LNCAP (cell line): ENCODE measurements at regions not wholly inside any gene's neighbourhood (a gene's known extent, or its start where the extent isn't known, plus 50 kb on each side); places are given as distances from the start of the nearest gene placed in this dataset.

Experiments
- TF ChIP-seq, protein P1 (sequence below): fragments of 450-650 bp; IDR thresholded peaks from 2 replicates; pipeline ENCODE4 v1.5.1; 2017; ENCODE audit warnings: mild to moderate bottlenecking

DNA sequence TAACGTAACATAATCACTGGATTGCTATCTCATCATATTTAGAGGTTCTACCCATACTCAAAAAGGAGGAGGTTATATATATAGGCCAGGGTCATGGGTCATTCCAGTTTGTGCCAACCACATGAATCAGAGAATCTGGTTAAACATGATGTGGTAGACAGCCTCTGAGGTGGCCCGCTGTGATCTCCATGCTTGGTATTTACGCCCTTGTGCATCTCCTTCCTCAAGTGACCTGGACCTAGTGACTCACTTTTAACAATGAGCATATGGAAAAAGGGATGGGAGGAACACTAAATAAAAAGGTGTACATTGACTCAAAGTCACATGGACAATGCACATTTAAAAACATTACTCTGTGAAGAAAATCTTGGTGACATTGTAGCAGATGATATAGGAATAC lies 77.7 kb upstream of the CTNND2 start:
- TF ChIP-seq, protein P1, sequence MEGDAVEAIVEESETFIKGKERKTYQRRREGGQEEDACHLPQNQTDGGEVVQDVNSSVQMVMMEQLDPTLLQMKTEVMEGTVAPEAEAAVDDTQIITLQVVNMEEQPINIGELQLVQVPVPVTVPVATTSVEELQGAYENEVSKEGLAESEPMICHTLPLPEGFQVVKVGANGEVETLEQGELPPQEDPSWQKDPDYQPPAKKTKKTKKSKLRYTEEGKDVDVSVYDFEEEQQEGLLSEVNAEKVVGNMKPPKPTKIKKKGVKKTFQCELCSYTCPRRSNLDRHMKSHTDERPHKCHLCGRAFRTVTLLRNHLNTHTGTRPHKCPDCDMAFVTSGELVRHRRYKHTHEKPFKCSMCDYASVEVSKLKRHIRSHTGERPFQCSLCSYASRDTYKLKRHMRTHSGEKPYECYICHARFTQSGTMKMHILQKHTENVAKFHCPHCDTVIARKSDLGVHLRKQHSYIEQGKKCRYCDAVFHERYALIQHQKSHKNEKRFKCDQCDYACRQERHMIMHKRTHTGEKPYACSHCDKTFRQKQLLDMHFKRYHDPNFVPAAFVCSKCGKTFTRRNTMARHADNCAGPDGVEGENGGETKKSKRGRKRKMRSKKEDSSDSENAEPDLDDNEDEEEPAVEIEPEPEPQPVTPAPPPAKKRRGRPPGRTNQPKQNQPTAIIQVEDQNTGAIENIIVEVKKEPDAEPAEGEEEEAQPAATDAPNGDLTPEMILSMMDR: no peak

DNA sequence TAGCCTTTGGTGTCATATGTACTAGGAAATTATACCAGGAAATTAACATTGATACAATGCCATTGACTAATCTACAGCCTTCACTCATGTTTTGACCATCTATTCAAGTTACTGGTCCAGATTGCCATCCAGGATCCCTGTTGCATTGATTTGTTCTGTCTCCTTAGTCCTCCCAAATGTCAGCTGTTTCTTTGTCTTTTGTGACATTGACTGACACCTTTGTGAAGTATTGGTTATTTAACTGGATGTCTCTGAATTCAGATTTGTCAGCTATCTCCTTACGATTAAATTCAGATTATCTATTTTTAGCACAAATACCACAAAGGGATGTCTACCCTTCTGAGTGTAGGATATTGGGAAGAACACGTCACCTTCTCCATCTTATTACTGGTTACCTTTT lies 73.7 kb upstream of the CTNND2 start:
- TF ChIP-seq, protein P1: no peak

DNA sequence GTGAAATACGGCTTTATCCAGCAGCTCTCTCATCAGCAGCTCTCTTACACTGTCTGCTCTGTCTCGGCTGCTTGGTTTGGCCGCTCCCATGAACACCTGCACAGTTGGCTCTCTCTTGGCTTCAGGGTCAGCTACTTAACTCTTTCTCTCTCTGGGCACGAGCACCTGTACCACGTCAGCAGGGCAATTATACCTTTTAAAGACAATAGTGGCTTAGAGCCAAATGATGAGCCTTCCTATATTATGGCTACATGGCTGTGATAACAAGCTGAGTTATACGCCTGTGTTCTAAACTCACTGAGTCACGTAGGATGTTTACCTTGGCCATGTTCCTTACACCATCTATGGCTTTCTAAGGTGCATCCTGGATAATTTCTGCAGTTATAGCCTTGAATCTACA lies 69.2 kb upstream of the CTNND2 start:
- TF ChIP-seq, protein P1: no peak

DNA sequence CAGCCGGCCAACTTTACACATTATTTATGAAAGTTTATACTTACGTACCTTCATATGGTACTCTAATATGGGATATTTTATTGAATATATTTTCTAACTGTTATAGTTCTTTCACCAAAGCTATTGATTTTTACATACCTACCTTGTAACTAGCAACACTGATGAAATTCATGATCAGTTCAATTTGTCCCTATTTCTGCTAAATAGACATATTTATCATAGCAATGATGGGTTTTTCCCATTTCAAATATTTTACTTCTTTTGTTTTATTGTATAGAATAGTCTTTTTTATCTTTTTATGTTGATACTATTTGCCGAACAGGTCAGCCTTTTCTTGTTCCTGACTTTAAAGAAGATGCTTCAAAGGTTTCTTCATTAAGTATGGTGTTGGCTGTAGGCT lies 59.0 kb upstream of the CTNND2 start:
- TF ChIP-seq, protein P1: no peak

DNA sequence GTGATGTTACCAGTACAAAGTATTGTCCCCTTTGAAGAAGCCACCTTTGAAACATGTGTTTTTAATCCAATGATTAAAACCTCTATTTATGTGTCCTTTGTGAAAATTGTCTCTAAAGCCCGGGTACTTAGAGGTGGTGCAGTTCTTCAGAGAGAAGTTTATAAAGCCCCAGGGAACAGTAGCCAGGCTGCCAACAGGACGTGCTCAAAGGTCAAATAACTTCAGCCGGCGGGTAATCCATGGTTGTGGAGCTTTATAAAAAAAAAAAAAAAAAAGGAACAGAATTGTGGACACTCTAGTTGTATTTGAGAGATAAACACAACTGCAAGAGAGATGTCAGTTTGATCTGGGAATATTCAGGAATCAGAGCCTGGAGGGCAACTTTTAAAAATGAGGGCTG lies 57.9 kb upstream of the CTNND2 start:
- TF ChIP-seq, protein P1: no peak

DNA sequence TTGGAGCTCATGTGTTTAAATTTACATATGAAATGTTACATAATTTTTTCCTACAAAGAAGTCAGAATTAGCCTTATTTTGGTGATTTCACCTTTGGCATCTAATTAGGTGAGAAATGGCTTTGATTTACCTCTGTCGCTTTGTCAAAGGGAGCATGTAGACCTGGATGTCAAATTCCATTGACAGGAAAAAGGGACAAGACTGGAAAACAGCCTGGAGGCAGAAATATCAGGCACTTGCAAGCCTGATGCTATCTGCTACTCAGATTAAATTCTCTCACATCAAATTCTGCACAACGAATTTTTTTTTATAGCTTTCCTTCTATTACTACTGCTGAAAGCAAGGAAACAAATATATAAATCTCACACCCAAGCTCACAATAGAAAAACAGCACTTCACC lies 54.1 kb upstream of the CTNND2 start:
- TF ChIP-seq, protein P1: no peak

DNA sequence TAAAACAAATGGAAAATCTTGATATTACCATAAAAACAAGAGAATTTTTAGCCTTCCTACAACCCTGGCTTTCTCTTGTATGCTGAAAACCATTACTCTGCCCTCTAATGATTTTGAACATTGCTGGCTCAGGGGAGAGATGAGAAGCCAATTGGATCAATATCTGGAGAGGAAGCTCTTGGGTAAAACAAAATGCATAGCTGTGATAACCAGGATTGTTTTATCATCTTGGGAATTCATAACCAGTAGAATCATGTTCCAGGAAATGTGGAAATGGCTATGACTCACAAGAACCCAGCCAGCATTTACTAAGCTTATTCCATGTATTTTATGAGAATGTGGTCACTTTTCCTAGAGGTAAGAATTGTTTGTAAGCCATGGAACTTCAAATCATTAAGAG lies 51.1 kb upstream of the CTNND2 start:
- TF ChIP-seq, protein P1: no peak
